AG10803 (cell line): ENCODE measurements at regions not wholly inside any gene's neighbourhood (a gene's known extent, or its start where the extent isn't known, plus 50 kb on each side); places are given as distances from the start of the nearest gene placed in this dataset.

Experiments used
- DNase-seq: peaks from one replicate; pipeline ENCODE4 v3.0.0; 2010; ENCODE audit warnings: low read depth
- H3K4me3 ChIP-seq: 2 replicates; pipeline ENCODE4 v1.5.1; 2011; ENCODE audit warnings: mild to moderate bottlenecking, low read length, control low read depth
- TF ChIP-seq, protein P1 (sequence below): conservative IDR thresholded peaks from 2 replicates; pipeline ENCODE4 v1.5.1; 2011; ENCODE audit warnings: mild to moderate bottlenecking, low read length, control low read depth, inconsistent platforms

DNA sequence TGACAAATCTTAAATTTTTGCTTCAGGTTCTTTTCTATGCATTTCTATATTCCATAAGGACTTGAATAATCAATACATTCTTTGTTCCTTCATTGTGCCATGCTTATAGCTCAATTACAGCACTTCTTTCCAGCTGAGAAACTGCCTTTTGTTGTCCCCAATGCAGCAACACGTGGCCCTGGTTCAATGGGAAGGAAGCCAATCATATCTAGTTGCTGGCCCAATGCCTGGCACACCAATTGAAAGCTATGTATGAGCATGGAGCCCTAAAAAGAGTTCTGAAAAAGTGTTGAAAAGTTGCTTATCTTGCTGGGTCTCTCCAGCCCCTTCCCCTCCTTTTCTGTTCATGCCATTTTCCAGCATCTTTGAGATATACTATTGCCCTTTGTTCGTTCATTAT, 448.0 kb upstream of the FAT3 start:
- DNase-seq, result no peak
- TF ChIP-seq, protein P1, sequence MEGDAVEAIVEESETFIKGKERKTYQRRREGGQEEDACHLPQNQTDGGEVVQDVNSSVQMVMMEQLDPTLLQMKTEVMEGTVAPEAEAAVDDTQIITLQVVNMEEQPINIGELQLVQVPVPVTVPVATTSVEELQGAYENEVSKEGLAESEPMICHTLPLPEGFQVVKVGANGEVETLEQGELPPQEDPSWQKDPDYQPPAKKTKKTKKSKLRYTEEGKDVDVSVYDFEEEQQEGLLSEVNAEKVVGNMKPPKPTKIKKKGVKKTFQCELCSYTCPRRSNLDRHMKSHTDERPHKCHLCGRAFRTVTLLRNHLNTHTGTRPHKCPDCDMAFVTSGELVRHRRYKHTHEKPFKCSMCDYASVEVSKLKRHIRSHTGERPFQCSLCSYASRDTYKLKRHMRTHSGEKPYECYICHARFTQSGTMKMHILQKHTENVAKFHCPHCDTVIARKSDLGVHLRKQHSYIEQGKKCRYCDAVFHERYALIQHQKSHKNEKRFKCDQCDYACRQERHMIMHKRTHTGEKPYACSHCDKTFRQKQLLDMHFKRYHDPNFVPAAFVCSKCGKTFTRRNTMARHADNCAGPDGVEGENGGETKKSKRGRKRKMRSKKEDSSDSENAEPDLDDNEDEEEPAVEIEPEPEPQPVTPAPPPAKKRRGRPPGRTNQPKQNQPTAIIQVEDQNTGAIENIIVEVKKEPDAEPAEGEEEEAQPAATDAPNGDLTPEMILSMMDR, result no peak
- H3K4me3 ChIP-seq, result no peak overlapping the region

- peak; percentile 34 for DNase-seq
- TF ChIP-seq, protein P1, result peak; percentile 35
Observed at GRCh38 chr11:91773090-91773489, 451.5 kb upstream of the FAT3 start.

DNA sequence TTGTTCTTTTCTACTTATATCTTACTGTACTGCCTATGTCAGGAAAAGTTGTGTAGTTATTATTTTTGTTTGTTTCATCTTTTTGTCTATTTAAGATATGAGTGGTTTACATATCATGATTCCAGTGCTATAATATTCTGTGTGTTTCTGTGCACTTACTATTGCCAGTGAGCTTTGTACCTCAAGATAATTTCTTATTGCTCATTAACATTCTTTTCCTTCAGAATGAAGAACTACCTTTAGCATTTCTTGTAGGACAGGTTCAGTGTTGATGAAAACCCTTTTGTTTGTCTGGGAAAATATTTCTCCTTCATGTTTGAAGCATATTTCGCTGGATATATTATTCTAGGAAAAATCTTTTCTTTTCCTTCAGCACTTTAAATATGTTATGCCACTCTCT, 452.7 kb upstream of the FAT3 start:
- TF ChIP-seq, protein P1, result no peak
- H3K4me3 ChIP-seq, result no peak overlapping the region
- no peak for DNase-seq

More at GRCh38 chr11:91773090-91773489, 451.5 kb upstream of the FAT3 start:
- no peak overlapping the region for H3K4me3 ChIP-seq

DNA sequence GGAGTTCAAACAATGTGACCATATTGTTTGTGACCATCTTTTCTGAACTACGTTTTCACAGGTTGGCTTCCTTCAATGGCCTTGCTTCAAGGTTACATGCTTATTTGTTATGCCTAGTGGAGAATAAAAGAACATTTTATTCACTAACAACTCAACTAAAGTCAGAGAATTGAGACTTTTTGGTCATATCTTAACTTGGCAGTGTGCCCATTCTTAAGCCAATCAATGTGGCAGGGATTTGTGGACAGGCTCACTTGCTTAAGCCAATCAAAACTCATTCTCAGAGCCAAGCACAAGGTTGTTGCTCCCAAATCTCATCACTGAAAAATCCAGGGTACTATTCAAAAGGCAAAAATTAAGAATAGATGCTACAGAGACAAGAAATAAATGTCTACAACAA, 455.8 kb upstream of the FAT3 start:
- H3K4me3 ChIP-seq, result no peak overlapping the region
- TF ChIP-seq, protein P1, result no peak
- no peak for DNase-seq

DNA sequence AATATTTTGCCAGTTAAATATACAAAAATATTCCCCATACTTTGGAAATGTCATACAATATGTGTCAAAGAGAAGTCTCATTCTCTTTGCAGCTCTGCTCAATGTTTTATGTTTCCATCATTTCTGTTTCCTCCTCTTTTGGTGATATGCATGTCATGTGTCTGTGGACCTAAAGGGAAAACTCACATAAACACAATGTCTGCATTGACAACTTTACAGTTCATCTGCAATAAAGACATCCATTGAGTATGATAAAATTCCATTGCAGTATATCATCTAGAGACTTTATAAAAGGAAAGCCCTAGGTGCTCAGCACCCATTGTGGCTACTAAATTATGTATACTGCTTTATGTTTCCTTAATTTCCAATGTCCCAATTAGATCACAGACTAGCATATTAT, 461.3 kb upstream of the FAT3 start:
- TF ChIP-seq, protein P1, result no peak
- H3K4me3 ChIP-seq, result no peak overlapping the region
- DNase-seq, result no peak

- no peak for DNase-seq
- no peak overlapping the region for H3K4me3 ChIP-seq
- TF ChIP-seq, protein P1, result no peak
Observed at GRCh38 chr11:91761406-91762025, 463.1 kb upstream of the FAT3 start.

DNA sequence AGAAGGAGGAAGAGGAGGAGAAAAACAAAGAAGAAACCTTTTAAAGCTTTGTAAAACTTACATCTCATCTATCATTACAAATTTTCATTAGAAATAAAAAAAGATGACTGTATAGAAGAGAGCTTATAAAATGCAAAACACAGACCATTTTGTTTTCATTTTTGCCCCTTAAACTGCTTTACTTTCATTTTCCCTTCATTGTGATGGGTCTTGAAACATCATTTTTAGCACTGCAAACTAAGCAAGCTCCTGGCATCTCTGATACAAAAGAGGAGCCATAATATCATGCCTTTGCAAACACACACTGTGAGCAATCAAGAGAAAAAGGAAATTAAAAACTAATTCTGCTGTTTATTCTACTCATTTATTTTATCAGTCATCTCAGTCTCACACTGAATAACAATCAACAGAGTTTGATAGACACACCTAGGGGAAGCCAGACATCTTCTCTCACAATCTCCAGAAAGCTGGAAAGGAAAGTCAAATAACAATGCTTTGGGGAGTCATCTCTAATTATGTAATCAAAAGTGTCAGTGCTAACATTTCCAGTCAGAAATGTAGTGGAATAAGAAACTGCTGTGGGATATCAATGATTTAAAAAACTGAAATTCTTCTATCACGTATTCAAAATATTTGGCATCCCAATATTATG, 467.7 kb upstream of the FAT3 start:
- H3K4me3 ChIP-seq, result no peak overlapping the region
- no peak for DNase-seq
- TF ChIP-seq, protein P1, result no peak
